CD4-positive, alpha-beta T cell (primary cell): ENCODE measurements at regions not wholly inside any gene's neighbourhood (a gene's known extent, or its start where the extent isn't known, plus 50 kb on each side); places are given as distances from the start of the nearest gene placed in this dataset.
A peak's percentile ranks its signal among the peaks of the same experiment; 100 is the strongest.

Source experiments
- ATAC-seq: fragments of 200-7000 bp; cut with Tn5 transposase; one replicate; pipeline ENCODE4 v1.10.0; 2022; ENCODE audit warnings: mild to moderate bottlenecking; ENCODE audit not compliant: poor library complexity
- CTCF ChIA-PET: fragments of 350-600 bp; sonication (Branson Sonifier 250); formaldehyde crosslinking; loops from one replicate; lab custom pipeline; 2021; ENCODE audit warnings: antibody characterized with exemption, inconsistent platforms; lab: Charles Lee
- POLR2A ChIA-PET: fragments of 350-600 bp; sonication (Branson Sonifier 250); formaldehyde crosslinking; loops from one replicate; lab custom pipeline; 2021; ENCODE audit warnings: antibody characterized with exemption, inconsistent platforms; lab: Charles Lee
- DNase-seq, 14 experiments: peaks; one replicate each; pipeline ENCODE4 v3.0.0-alpha.2; 2013 to 2020; ENCODE audit warnings: mixed read lengths in 2 of 14
- H3K27ac ChIP-seq, 2 donors: one replicate each; pipeline versions ENCODE4 v1.5.1 to v1.7.0; 2013; ENCODE audit warnings: low read length in 2 of 2, low read depth in 1 of 2, mild to moderate bottlenecking in 1 of 2
- H3K27me3 ChIP-seq, 2 experiments: 1 replicate in 1 of 2; 2 replicates in 1 of 2; pipeline versions ENCODE4 v1.6.1 to v1.7.0; 2013; ENCODE audit warnings: low read length in 2 of 2, control low read depth in 1 of 2, mild to moderate bottlenecking in 1 of 2, moderate library complexity in 1 of 2; ENCODE audit not compliant: insufficient read depth in 2 of 2, control insufficient read depth in 1 of 2
- H3K36me3 ChIP-seq: one replicate; pipeline ENCODE4 v1.6.1; 2013; ENCODE audit warnings: low read length, control low read depth; ENCODE audit not compliant: insufficient read depth
- H3K4me1 ChIP-seq: one replicate; pipeline ENCODE4 v1.6.1; 2013; ENCODE audit warnings: low read length, control low read depth; ENCODE audit not compliant: insufficient read depth
- H3K4me3 ChIP-seq: one replicate; pipeline ENCODE4 v1.5.1; 2013; ENCODE audit warnings: mild to moderate bottlenecking, low read length, moderate library complexity
- H3K9me3 ChIP-seq, 2 experiments: 1 replicate in 1 of 2; 2 replicates in 1 of 2; pipeline versions ENCODE4 v1.6.1 to v1.7.0; 2013; ENCODE audit warnings: low read length in 2 of 2, mild to moderate bottlenecking in 2 of 2, control low read depth in 1 of 2, moderate library complexity in 1 of 2; ENCODE audit not compliant: control insufficient read depth in 1 of 2, insufficient read depth in 1 of 2
- H3K27ac Mint-ChIP-seq: one replicate; pipeline ENCODE4 v1.8.0; 2020; ENCODE audit warnings: mixed read lengths
- H3K27me3 Mint-ChIP-seq: one replicate; pipeline ENCODE4 v1.8.0; 2021; ENCODE audit warnings: mixed read lengths
- H3K36me3 Mint-ChIP-seq: one replicate; pipeline ENCODE4 v1.8.0; 2021; ENCODE audit warnings: low read depth, mixed read lengths
- H3K4me1 Mint-ChIP-seq: one replicate; pipeline ENCODE4 v1.8.0; 2021; ENCODE audit warnings: low read depth, mixed read lengths
- H3K4me3 Mint-ChIP-seq: one replicate; pipeline ENCODE4 v1.8.0; 2020; ENCODE audit warnings: mild to moderate bottlenecking, mixed read lengths
- H3K9me3 Mint-ChIP-seq: one replicate; pipeline ENCODE4 v1.8.0; 2020; ENCODE audit warnings: mixed read lengths
- intact Hi-C, 2 experiments: fragments of 100-400 bp; cut with DNase I in 1 of 2; cut with micrococcal nuclease in 1 of 2; formaldehyde crosslinking; loops; one replicate each; pipeline versions ENCODE4 v1.15.1 to v1.9.0; 2023 to 2025; cut with DNase I, micrococcal nuclease
- TF ChIP-seq, protein P1 (sequence below): fragments of 200-600 bp; IDR thresholded peaks from one replicate; pipeline ENCODE4 v1.8.0; 2022; ENCODE audit warnings: antibody characterized with exemption, mild to moderate bottlenecking

DNA sequence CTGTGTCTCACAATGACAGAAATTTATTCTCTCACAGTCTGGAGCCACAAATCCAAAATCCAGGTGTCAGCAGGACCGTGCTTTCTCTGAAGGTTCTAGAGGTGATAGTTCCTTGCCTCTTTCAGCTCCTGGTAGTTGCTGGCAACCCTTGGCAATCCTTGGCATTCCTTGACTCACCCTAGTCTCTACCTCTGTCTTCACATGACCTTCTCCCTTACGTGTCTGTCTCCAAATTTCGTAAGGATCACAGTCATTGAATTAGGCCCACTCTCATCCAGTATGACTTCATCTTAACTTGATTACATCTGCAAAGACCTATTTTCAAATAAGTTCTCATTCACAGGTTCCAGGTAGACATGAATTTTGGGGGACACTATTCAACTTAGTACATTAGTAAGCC lies 143.1 kb downstream of the CEP57L1 start:
- Mint-ChIP-seq H3K4me3 (no peak overlapping the region), H3K9me3 (no peaks in the 10 kb centered on the region), H3K4me1 (peaks cover 7% of the 10 kb centered on the region), H3K36me3 (no peaks in the 10 kb centered on the region), H3K27me3 (no peaks in the 10 kb centered on the region), H3K27ac (no peak overlapping the region)
- H3K4me1 ChIP-seq: peaks cover 14% of the 10 kb centered on the region
- no peaks in the 10 kb centered on the region for H3K9me3 ChIP-seq
- TF ChIP-seq, protein P1, sequence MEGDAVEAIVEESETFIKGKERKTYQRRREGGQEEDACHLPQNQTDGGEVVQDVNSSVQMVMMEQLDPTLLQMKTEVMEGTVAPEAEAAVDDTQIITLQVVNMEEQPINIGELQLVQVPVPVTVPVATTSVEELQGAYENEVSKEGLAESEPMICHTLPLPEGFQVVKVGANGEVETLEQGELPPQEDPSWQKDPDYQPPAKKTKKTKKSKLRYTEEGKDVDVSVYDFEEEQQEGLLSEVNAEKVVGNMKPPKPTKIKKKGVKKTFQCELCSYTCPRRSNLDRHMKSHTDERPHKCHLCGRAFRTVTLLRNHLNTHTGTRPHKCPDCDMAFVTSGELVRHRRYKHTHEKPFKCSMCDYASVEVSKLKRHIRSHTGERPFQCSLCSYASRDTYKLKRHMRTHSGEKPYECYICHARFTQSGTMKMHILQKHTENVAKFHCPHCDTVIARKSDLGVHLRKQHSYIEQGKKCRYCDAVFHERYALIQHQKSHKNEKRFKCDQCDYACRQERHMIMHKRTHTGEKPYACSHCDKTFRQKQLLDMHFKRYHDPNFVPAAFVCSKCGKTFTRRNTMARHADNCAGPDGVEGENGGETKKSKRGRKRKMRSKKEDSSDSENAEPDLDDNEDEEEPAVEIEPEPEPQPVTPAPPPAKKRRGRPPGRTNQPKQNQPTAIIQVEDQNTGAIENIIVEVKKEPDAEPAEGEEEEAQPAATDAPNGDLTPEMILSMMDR: no peak
- H3K36me3 ChIP-seq: no peaks in the 10 kb centered on the region
- ATAC-seq: no peak
- no peaks in the 10 kb centered on the region for H3K27me3 ChIP-seq
- H3K4me3 ChIP-seq: no peak overlapping the region
- ChIA-PET CTCF (no interaction called here), POLR2A (no interaction called here)
- H3K27ac ChIP-seq: no peak overlapping the region
- intact Hi-C loops: no loop called here
- peak in 2 of 14 experiments; percentile 12 to 37 for DNase-seq

DNA sequence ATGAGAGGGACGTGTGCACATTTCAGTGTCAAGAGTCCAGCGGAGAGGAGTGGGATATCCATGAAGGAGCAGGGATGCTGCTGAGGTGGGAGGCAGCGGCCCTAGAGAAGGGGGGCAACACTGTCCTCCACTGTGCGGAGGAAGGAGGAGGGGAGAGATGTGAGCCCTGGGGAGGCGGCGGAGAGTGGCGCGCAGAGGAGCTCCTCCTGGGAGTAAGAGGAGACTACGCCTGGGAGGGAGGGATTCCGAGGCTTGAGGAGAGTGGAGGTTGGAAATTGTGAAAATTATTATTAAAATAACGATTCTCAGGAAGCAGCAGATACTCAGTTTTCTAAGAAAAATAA lies 142.7 kb downstream of the CEP57L1 start:
- TF ChIP-seq, protein P1: no peak
- Histone ChIP-seq H3K36me3 (no peaks in the 10 kb centered on the region), H3K27me3 (no peaks in the 10 kb centered on the region), H3K4me3 (no peak overlapping the region), H3K4me1 (peaks cover 14% of the 10 kb centered on the region), H3K27ac (no peak overlapping the region), H3K9me3 (no peaks in the 10 kb centered on the region)
- DNase-seq (no peak), ATAC-seq (no peak)
- Mint-ChIP-seq H3K4me3 (no peak overlapping the region), H3K36me3 (no peaks in the 10 kb centered on the region), H3K4me1 (peaks cover 7% of the 10 kb centered on the region), H3K9me3 (no peaks in the 10 kb centered on the region), H3K27ac (no peak overlapping the region), H3K27me3 (no peaks in the 10 kb centered on the region)
- CTCF ChIA-PET: no interaction called here
- intact Hi-C loops: no loop called here
- POLR2A ChIA-PET: no interaction called here

GRCh38 chr6:109237077-109237985 lies 142.0 kb downstream of the CEP57L1 start:
- H3K27ac Mint-ChIP-seq: peak overlapping the region; percentile 9
- peaks cover 7% of the 10 kb centered on the region for H3K4me1 Mint-ChIP-seq
- peak in 3 of 14 experiments; percentile 40 to 55 (median 50) for DNase-seq
- no peaks in the 10 kb centered on the region for H3K27me3 Mint-ChIP-seq
- no peaks in the 10 kb centered on the region for H3K9me3 Mint-ChIP-seq
- TF ChIP-seq, protein P1: no peak
- no peaks in the 10 kb centered on the region for H3K36me3 Mint-ChIP-seq
- Histone ChIP-seq H3K36me3 (no peaks in the 10 kb centered on the region), H3K27me3 (no peaks in the 10 kb centered on the region), H3K9me3 (no peaks in the 10 kb centered on the region), H3K4me3 (no peak overlapping the region), H3K4me1 (peaks cover 14% of the 10 kb centered on the region), H3K27ac (peak overlapping the region in 1 of 2 donors; percentile 29)
- ChIA-PET CTCF (no interaction called here), POLR2A (interaction anchor here (1.0 to 1.6 kb wide), 2 partner anchors 145 to 389 kb away, joined by 3 to 4 read pairs; partner anchors contain the start of genes ARMC2 and CD164)
- peak; percentile 49 for ATAC-seq
- no peak overlapping the region for H3K4me3 Mint-ChIP-seq
- intact Hi-C loops: no loop called here
